ENCODE measurements at regions not wholly inside any gene's neighbourhood (a gene's known extent, or its start where the extent isn't known, plus 50 kb on each side); places are given as distances from the start of the nearest gene placed in this dataset.

- peaks cover 88% of the 10 kb centered on the region for H3K27me3 Mint-ChIP-seq
- no peak overlapping the region for H3K27ac Mint-ChIP-seq
- H3K4me1 Mint-ChIP-seq (ENCODE audit: low read depth), result peaks cover 11% of the 10 kb centered on the region
- no peaks in the 10 kb centered on the region for H3K9me3 Mint-ChIP-seq (ENCODE audit: low read depth)
- no peaks in the 10 kb centered on the region for H3K36me3 Mint-ChIP-seq (ENCODE audit: insufficient read depth)
- DNase-seq (ENCODE audit: low spot score, unreplicated experiment), result no peak
- H3K4me3 Mint-ChIP-seq (ENCODE audit: low read depth), result no peak overlapping the region
- no peak for TF ChIP-seq CTCF (IDR thresholded peaks at IDR 0.05; ENCODE audit: unreplicated experiment)
These were observed 55.0 kb upstream of the PRR23E start for GRCh38 chr3:127137757-127138536.

DNA sequence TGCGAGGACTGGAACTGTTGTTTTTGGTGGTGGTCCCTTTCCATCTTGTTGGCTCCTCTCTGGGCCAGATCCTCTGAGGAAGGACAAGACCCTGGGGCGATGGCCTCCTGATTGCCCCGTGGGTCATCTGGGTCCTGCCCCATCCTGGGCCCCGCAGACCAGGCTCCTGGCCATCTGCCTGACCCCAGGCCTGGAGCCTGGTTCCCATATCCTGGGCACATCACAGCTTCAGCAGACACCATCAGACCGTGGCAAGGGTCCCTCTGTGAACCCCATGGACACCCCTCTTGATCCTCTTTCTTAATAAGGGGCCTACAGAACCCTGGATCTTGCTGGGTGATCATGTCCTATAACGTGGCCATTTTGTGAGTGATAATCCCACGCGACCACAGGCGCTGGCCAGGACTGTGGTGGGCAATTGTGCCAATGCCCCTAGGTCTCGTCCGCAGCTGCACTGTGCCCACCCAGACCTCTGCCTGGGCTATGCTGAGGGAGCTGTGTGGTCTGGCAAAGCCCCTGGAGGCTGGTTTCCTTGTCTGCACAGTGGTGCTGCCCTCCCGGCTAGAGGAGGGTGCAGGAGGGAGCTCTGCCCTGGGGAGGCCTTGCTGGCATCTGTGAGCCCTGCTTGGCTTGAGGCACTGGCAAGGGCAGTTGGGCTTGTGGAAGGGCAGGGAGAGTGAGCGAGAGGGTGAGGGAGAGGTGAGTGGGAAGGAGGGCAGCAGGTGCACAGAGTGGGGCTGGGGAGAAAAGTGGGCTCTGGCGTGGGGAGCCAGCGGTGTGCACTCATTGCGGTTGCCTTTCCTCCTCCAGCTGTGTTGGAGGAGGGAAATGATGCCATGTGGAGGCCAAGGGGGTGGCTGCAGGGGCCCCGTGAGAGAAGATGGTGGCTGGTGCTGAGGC lies 53.1 kb upstream of the PRR23E start:
- H3K4me3 Mint-ChIP-seq (ENCODE audit: low read depth), result no peak overlapping the region
- H3K27ac Mint-ChIP-seq, result no peak overlapping the region
- no peak for DNase-seq (ENCODE audit: low spot score, unreplicated experiment)
- TF ChIP-seq CTCF (IDR thresholded peaks at IDR 0.05; ENCODE audit: unreplicated experiment), result no peak
- H3K9me3 Mint-ChIP-seq (ENCODE audit: low read depth), result no peaks in the 10 kb centered on the region
- H3K27me3 Mint-ChIP-seq, result peaks cover 88% of the 10 kb centered on the region
- H3K36me3 Mint-ChIP-seq (ENCODE audit: insufficient read depth), result no peaks in the 10 kb centered on the region
- peaks cover 9% of the 10 kb centered on the region for H3K4me1 Mint-ChIP-seq (ENCODE audit: low read depth)

- H3K36me3 Mint-ChIP-seq (ENCODE audit: insufficient read depth), result no peaks in the 10 kb centered on the region
- H3K4me1 Mint-ChIP-seq (ENCODE audit: low read depth), result peaks cover 7% of the 10 kb centered on the region
- no peak overlapping the region for H3K27ac Mint-ChIP-seq
- no peaks in the 10 kb centered on the region for H3K9me3 Mint-ChIP-seq (ENCODE audit: low read depth)
- no peak for TF ChIP-seq CTCF (IDR thresholded peaks at IDR 0.05; ENCODE audit: unreplicated experiment)
- no peak overlapping the region for H3K4me3 Mint-ChIP-seq (ENCODE audit: low read depth)
- DNase-seq (ENCODE audit: low spot score, unreplicated experiment), result no peak
- H3K27me3 Mint-ChIP-seq, result peaks cover 84% of the 10 kb centered on the region
These were observed 52.1 kb upstream of the PRR23E start for GRCh38 chr3:127140501-127141460.

GRCh38 chr3:127141921-127142730 lies 50.8 kb upstream of the PRR23E start:
- Mint-ChIP-seq H3K27ac (peak overlapping the region; percentile 47), H3K9me3 (ENCODE audit: low read depth) (no peaks in the 10 kb centered on the region), H3K27me3 (peaks cover 84% of the 10 kb centered on the region), H3K4me3 (ENCODE audit: low read depth) (no peak overlapping the region), H3K36me3 (ENCODE audit: insufficient read depth) (no peaks in the 10 kb centered on the region), H3K4me1 (ENCODE audit: low read depth) (peaks cover 7% of the 10 kb centered on the region)
- TF ChIP-seq CTCF (IDR thresholded peaks at IDR 0.05; ENCODE audit: unreplicated experiment), result no peak
- no peak for DNase-seq (ENCODE audit: low spot score, unreplicated experiment)

All from progenitor cell of endocrine pancreas (in vitro differentiated cells).